GM06990 (cell line): ENCODE measurements at regions not wholly inside any gene's neighbourhood (a gene's known extent, or its start where the extent isn't known, plus 50 kb on each side); places are given as distances from the start of the nearest gene placed in this dataset.
"Not testable (repeated sequence)": the region's sequence is repeated elsewhere in the genome, so short reads cannot be mapped to it uniquely, and the experiment has no call there.

ENCODE experiments used
- DNase-seq: peaks from one replicate; pipeline ENCODE4 v3.0.0-alpha.2; 2011; ENCODE audit not compliant: insufficient read length; ENCODE audit errors: extremely low read depth
- H3K27me3 ChIP-seq: replicated peaks from 2 replicates; pipeline ENCODE4 v1.6.0; 2011; ENCODE audit warnings: low read length; ENCODE audit not compliant: control insufficient read depth, insufficient read depth
- H3K36me3 ChIP-seq: 2 replicates; pipeline ENCODE4 v1.5.1; 2011; ENCODE audit warnings: low read length; ENCODE audit not compliant: control insufficient read depth, insufficient read depth
- H3K4me3 ChIP-seq: replicated peaks from 2 replicates; pipeline ENCODE4 v1.5.1; 2011; ENCODE audit warnings: low read depth, mild to moderate bottlenecking, control low read depth, low read length
- CTCF ChIP-seq: IDR thresholded peaks from 2 replicates; pipeline ENCODE4 v1.5.1; 2011; ENCODE audit warnings: low read length, control low read depth, mild to moderate bottlenecking, inconsistent platforms; ENCODE audit not compliant: insufficient read depth, poor library complexity, severe bottlenecking

GRCh38 chr1:118535901-118536300 lies 350.9 kb upstream of the SPAG17 start:
- TF ChIP-seq CTCF, result no peak
- H3K27me3 ChIP-seq, result no peaks in the 10 kb centered on the region
- no peak for DNase-seq
- no peaks in the 10 kb centered on the region for H3K36me3 ChIP-seq
- no peak overlapping the region for H3K4me3 ChIP-seq

DNA sequence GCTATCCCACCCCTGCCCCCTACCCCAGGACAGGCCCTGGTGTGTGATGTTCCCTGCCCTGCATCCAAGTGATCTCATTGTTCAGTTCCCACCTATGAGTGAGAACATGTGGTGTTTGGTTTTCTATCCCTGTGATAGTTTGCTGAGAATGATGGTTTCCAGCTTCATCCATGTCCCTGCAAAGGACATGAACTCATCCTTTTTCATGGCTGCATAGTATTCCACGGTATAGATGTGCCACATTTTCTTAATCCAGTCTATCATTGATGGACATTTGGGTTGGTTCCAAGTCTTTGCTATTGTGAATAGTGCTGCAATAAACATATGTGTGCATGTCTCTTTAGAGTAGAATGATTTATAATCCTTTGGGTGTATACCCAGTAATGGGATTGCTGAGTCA lies 326.9 kb upstream of the SPAG17 start:
- not testable (repeated sequence) for H3K27me3 ChIP-seq, H3K4me3 ChIP-seq, H3K36me3 ChIP-seq, DNase-seq

- no peaks in the 10 kb centered on the region for H3K27me3 ChIP-seq
- H3K4me3 ChIP-seq, result no peak overlapping the region
- H3K36me3 ChIP-seq, result no peaks in the 10 kb centered on the region
- no peak for TF ChIP-seq CTCF
- no peak for DNase-seq
Measured at GRCh38 chr1:118504867-118505266, 319.8 kb upstream of the SPAG17 start.

DNA sequence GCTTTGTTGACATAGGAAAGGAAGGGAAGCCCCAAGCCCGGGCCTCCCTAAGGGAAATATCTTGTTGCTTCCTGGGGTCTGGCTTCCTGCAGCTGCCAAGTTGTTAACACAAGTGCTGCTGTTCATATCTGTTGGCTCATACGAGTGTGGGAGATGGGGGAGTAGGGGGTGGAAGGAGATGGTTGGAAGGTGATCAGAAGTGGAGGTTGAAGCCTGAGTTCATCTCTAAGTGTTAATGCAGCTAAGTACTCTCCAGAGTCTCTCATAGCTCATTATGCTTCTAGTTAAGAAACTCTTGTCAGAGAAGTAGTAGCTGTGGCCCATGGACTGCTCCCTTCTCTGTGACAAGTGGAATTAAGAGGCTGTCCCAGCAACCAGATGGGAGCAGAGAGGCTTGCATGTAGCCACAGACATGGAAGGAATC lies 319.2 kb upstream of the SPAG17 start:
- no peak for DNase-seq
- no peak for TF ChIP-seq CTCF
- no peaks in the 10 kb centered on the region for H3K27me3 ChIP-seq
- H3K36me3 ChIP-seq, result no peaks in the 10 kb centered on the region
- H3K4me3 ChIP-seq, result no peak overlapping the region

- Histone ChIP-seq H3K27me3 (no peaks in the 10 kb centered on the region), H3K4me3 (no peak overlapping the region), H3K36me3 (no peaks in the 10 kb centered on the region)
- DNase-seq, result no peak
- no peak for TF ChIP-seq CTCF
Measured at GRCh38 chr1:118503752-118504151, 318.7 kb upstream of the SPAG17 start.

DNA sequence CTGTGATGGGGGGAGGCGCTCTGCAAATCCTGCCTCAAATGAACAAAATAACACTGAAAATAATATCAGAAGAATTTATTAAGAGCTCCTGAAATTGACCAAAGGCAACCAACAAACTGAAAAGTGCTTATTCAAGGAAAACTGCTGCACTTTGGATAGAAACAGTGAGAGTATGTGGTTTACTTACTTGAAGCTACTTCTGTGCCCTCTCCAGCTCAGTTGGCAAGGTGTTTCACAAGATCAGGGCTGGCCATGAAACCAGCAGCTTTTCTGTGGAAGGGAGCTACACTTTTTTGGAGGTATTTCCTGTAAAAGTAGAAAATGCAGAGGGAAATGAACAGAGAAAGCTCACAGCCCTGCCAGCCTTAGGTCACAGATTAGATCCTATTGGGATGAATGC lies 310.0 kb upstream of the SPAG17 start:
- H3K27me3 ChIP-seq, result no peaks in the 10 kb centered on the region
- TF ChIP-seq CTCF, result no peak
- no peaks in the 10 kb centered on the region for H3K36me3 ChIP-seq
- H3K4me3 ChIP-seq, result no peak overlapping the region
- no peak for DNase-seq
